ENCODE measurements at regions not wholly inside any gene's neighbourhood (a gene's known extent, or its start where the extent isn't known, plus 50 kb on each side); places are given as distances from the start of the nearest gene placed in this dataset.
"Not testable (repeated sequence)": the region's sequence is repeated elsewhere in the genome, so short reads cannot be mapped to it uniquely, and the experiment has no call there.

- H3K27ac Mint-ChIP-seq: peak overlapping the region; percentile 94
- no peaks in the 10 kb centered on the region for H3K9me3 Mint-ChIP-seq
- peaks cover 28% of the 10 kb centered on the region for H3K4me1 Mint-ChIP-seq (ENCODE audit: unreplicated experiment)
- H3K36me3 Mint-ChIP-seq: peaks cover 20% of the 10 kb centered on the region
- H3K4me3 Mint-ChIP-seq: peak overlapping the region; percentile 90
- DNase-seq (ENCODE audit: extremely low spot score, unreplicated experiment): peak; percentile 86
- H3K27me3 Mint-ChIP-seq: peaks cover 3% of the 10 kb centered on the region
- no peak for TF ChIP-seq CTCF (conservative IDR thresholded peaks at IDR 0.05)
These were observed 93.8 kb upstream of the PLEKHM1 start for GRCh38 chr17:45584092-45585036.

- Mint-ChIP-seq H3K36me3 (peaks cover 20% of the 10 kb centered on the region), H3K4me3 (peak overlapping the region; percentile 90), H3K27ac (peak overlapping the region; percentile 8), H3K4me1 (ENCODE audit: unreplicated experiment) (peaks cover 20% of the 10 kb centered on the region)
- H3K27me3 Mint-ChIP-seq, H3K9me3 Mint-ChIP-seq: not testable (repeated sequence)
- peak; percentile 83 for DNase-seq (ENCODE audit: extremely low spot score, unreplicated experiment)
- TF ChIP-seq CTCF (conservative IDR thresholded peaks at IDR 0.05): peak; percentile 46
These were observed 94.7 kb upstream of the PLEKHM1 start for GRCh38 chr17:45585037-45585733.

GRCh38 chr17:45585794-45586650 is 95.5 kb upstream of the PLEKHM1 start:
- not testable (repeated sequence) for H3K27me3 Mint-ChIP-seq; H3K9me3 Mint-ChIP-seq; DNase-seq (ENCODE audit: extremely low spot score, unreplicated experiment)
- H3K27ac Mint-ChIP-seq: peak overlapping the region; percentile 8
- peaks cover 18% of the 10 kb centered on the region for H3K36me3 Mint-ChIP-seq
- H3K4me1 Mint-ChIP-seq (ENCODE audit: unreplicated experiment): peaks cover 14% of the 10 kb centered on the region
- TF ChIP-seq CTCF (conservative IDR thresholded peaks at IDR 0.05): peak; percentile 38
- H3K4me3 Mint-ChIP-seq: peak overlapping the region; percentile 90

GRCh38 chr17:45586651-45586934 is 96.1 kb upstream of the PLEKHM1 start:
- H3K4me3 Mint-ChIP-seq; DNase-seq (ENCODE audit: extremely low spot score, unreplicated experiment); H3K27me3 Mint-ChIP-seq; H3K27ac Mint-ChIP-seq; H3K9me3 Mint-ChIP-seq: not testable (repeated sequence)
- H3K4me1 Mint-ChIP-seq (ENCODE audit: unreplicated experiment): peaks cover 14% of the 10 kb centered on the region
- H3K36me3 Mint-ChIP-seq: peaks cover 16% of the 10 kb centered on the region

- not testable (repeated sequence) for H3K4me1 Mint-ChIP-seq (ENCODE audit: unreplicated experiment); H3K9me3 Mint-ChIP-seq; H3K27ac Mint-ChIP-seq; H3K4me3 Mint-ChIP-seq; H3K36me3 Mint-ChIP-seq; DNase-seq (ENCODE audit: extremely low spot score, unreplicated experiment)
- TF ChIP-seq CTCF (conservative IDR thresholded peaks at IDR 0.05): peak; percentile 76
- H3K27me3 Mint-ChIP-seq: peaks cover 18% of the 10 kb centered on the region
These were observed 102.0 kb upstream of the PLEKHM1 start for GRCh38 chr17:45592433-45592923.

DNA sequence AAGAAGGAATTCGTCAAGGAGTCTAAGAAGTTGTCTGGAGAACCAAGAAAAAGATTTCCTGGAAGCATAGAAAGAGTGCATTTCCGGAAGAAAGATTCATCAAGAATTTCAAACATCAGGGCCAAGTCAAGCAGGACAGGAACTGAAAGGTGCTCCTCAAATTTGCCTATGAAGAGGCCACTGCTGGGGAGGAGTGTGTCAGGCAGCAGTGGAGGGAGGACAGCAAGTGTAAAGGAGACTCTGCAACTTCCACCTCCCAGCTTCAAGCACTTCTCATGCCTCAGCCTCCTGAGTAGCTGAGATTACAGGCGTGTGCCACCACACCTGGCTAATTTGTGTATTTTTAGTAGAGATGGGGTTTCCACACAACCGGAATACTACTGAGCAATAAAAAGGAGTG is 105.8 kb upstream of the PLEKHM1 start:
- not testable (repeated sequence) for H3K36me3 Mint-ChIP-seq; H3K27ac Mint-ChIP-seq; H3K4me3 Mint-ChIP-seq; DNase-seq (ENCODE audit: extremely low spot score, unreplicated experiment); H3K9me3 Mint-ChIP-seq; H3K4me1 Mint-ChIP-seq (ENCODE audit: unreplicated experiment)
- peaks cover 14% of the 10 kb centered on the region for H3K27me3 Mint-ChIP-seq

- H3K27ac Mint-ChIP-seq; H3K4me1 Mint-ChIP-seq (ENCODE audit: unreplicated experiment); H3K9me3 Mint-ChIP-seq; H3K27me3 Mint-ChIP-seq; H3K4me3 Mint-ChIP-seq; DNase-seq (ENCODE audit: extremely low spot score, unreplicated experiment); H3K36me3 Mint-ChIP-seq: not testable (repeated sequence)
These were observed 109.8 kb upstream of the PLEKHM1 start for GRCh38 chr17:45600052-45601012.

GRCh38 chr17:45601013-45601412 is 110.5 kb upstream of the PLEKHM1 start:
- H3K27me3 Mint-ChIP-seq; H3K4me1 Mint-ChIP-seq (ENCODE audit: unreplicated experiment); H3K36me3 Mint-ChIP-seq; DNase-seq (ENCODE audit: extremely low spot score, unreplicated experiment); H3K4me3 Mint-ChIP-seq; H3K9me3 Mint-ChIP-seq; H3K27ac Mint-ChIP-seq: not testable (repeated sequence)
